GM12878 (cell line): ENCODE measurements at regions not wholly inside any gene's neighbourhood (a gene's known extent, or its start where the extent isn't known, plus 50 kb on each side); places are given as distances from the start of the nearest gene placed in this dataset.
A peak's percentile ranks its signal among the peaks of the same experiment; 100 is the strongest.

ENCODE experiments used
- ATAC-seq: fragments of 200-7000 bp; cut with Tn5 transposase; 3 replicates; pipeline ENCODE4 v1.9.1; 2020; ENCODE audit warnings: mild to moderate bottlenecking, moderate library complexity
- BruUV-seq: library from RNA; stranded (reverse); fragments of 400-500 nt; replicated peaks from 2 replicates; lab custom pipeline; 2021; lab: Mats Ljungman, UMichigan
- CTCF ChIA-PET: fragments of 300-600 bp; sonication (Branson Sonifier 250); formaldehyde crosslinking; extraction: SDS; loops from one replicate; lab custom pipeline; 2021; ENCODE audit warnings: inconsistent platforms; lab: Yijun Ruan, JAX
- POLR2A ChIA-PET: fragments of 350-600 bp; formaldehyde crosslinking; extraction: SDS; loops from one replicate; lab custom pipeline; 2021; ENCODE audit warnings: inconsistent platforms; lab: Charles Lee
- RAD21 ChIA-PET: fragments of 300-600 bp; sonication (Branson Sonifier 250); formaldehyde crosslinking; loops from one replicate; lab custom pipeline; 2023; ENCODE audit warnings: antibody characterized with exemption; ENCODE audit not compliant: unreplicated experiment; lab: Charles Lee
- SMC1A ChIA-PET: fragments of 300-600 bp; sonication (Branson Sonifier 250); formaldehyde crosslinking; loops from one replicate; lab custom pipeline; 2023; ENCODE audit not compliant: unreplicated experiment, uncharacterized antibody; lab: Charles Lee
- DNase-seq: peaks from one replicate; pipeline ENCODE4 v3.0.0-alpha.2; 2011; ENCODE audit warnings: low read depth, low spot score
- FAIRE-seq: peaks from 3 replicates; lab custom pipeline; 2011; peaks lifted over from hg19 to GRCh38; lab: Jason Lieb, UNC
- H2AFZ ChIP-seq: 2 replicates; pipeline ENCODE4 v1.6.0; 2011; ENCODE audit warnings: low read depth, low read length, control low read depth; ENCODE audit not compliant: control insufficient read depth
- H3K27ac ChIP-seq: 2 replicates; pipeline ENCODE4 v1.5.1; 2011; ENCODE audit warnings: control low read depth; ENCODE audit not compliant: control insufficient read depth, insufficient read depth
- H3K27me3 ChIP-seq, 2 experiments: replicated peaks in 1 of 2; 2 replicates each; pipeline versions ENCODE4 v1.6.0 to v1.6.1; 2011; ENCODE audit warnings: low read length in 1 of 2; ENCODE audit not compliant: control insufficient read depth in 2 of 2, insufficient read depth in 2 of 2
- H3K36me3 ChIP-seq, 2 experiments: 2 replicates each; pipeline ENCODE4 v1.5.1; 2011; ENCODE audit warnings: low read length in 1 of 2; ENCODE audit not compliant: control insufficient read depth in 2 of 2, insufficient read depth in 2 of 2
- H3K4me1 ChIP-seq: 2 replicates; pipeline ENCODE4 v1.6.1; 2011; ENCODE audit warnings: mild to moderate bottlenecking, low read length, moderate library complexity, mixed read lengths; ENCODE audit not compliant: control insufficient read depth, insufficient read depth
- H3K4me2 ChIP-seq: 2 replicates; pipeline ENCODE4 v1.6.0; 2011; ENCODE audit warnings: control low read depth; ENCODE audit not compliant: control insufficient read depth, insufficient read depth
- H3K4me3 ChIP-seq: fragments of 200-600 bp; sonication (generic); 2 replicates; pipeline ENCODE4 v1.5.1; 2016
- H3K79me2 ChIP-seq: 2 replicates; pipeline ENCODE4 v1.6.0; 2011; ENCODE audit warnings: low read length; ENCODE audit not compliant: control insufficient read depth, insufficient read depth
- H3K9ac ChIP-seq: 2 replicates; pipeline ENCODE4 v1.8.0; 2011; ENCODE audit warnings: low read length, control low read depth, mixed read lengths; ENCODE audit not compliant: control insufficient read depth, insufficient read depth
- H3K9me3 ChIP-seq: replicated peaks from 3 replicates; pipeline ENCODE4 v1.5.1; 2011; ENCODE audit warnings: mild to moderate bottlenecking, low read length; ENCODE audit not compliant: control insufficient read depth, insufficient read depth
- H4K20me1 ChIP-seq: 2 replicates; pipeline ENCODE4 v1.6.0; 2011; ENCODE audit not compliant: control insufficient read depth, insufficient read depth
- ATF7 ChIP-seq: fragments of 450-650 bp; IDR thresholded peaks from 2 replicates; pipeline ENCODE4 v1.6.1; 2016; ENCODE audit warnings: low read depth, mild to moderate bottlenecking
- CBX3 ChIP-seq: fragments of 200-600 bp; sonication (generic); IDR thresholded peaks from 2 replicates; pipeline ENCODE4 v1.6.1; 2016; ENCODE audit warnings: low read depth, borderline replicate concordance
- CHD1 ChIP-seq: IDR thresholded peaks from 2 replicates; pipeline ENCODE4 v1.6.1; 2012; ENCODE audit warnings: low read depth, low read length, improper control_type of control experiment
- EED ChIP-seq: sonication (generic); IDR thresholded peaks from 2 replicates; pipeline ENCODE4 v1.6.1; 2016; ENCODE audit warnings: antibody characterized with exemption, low read depth
- PAX8 ChIP-seq: fragments of 450-650 bp; IDR thresholded peaks from 2 replicates; pipeline ENCODE4 v1.6.1; 2017; ENCODE audit warnings: mild to moderate bottlenecking, moderate library complexity
- WGBS: methylation state at CpG from one replicate; pipeline ENCODE4 v1.1.6; 2016; ENCODE audit warnings: low lambda C conversion rate; ENCODE audit not compliant: insufficient replicate concordance, insufficient coverage; ENCODE audit errors: missing lambda C conversion rate; 5-methylcytosine and 5-hydroxymethylcytosine counted together
- in situ Hi-C: fragments of 300-500 bp; cut with MboI; formaldehyde crosslinking; loops from 9 replicates; pipeline ENCODE4 v1.14.3; 2018; ENCODE audit warnings: mixed read lengths
- intact Hi-C: fragments of 100-400 bp; cut with micrococcal nuclease; formaldehyde crosslinking; loops from one replicate; pipeline ENCODE4 v1.14.2; 2022; ENCODE audit not compliant: unreplicated experiment

- no peaks in the 10 kb centered on the region for H3K4me1 ChIP-seq
- no peak for FAIRE-seq
- no TSS peak for BruUV-seq
- H3K4me2 ChIP-seq: no peak overlapping the region
- ATAC-seq: no peak
- RAD21 ChIA-PET: no interaction called here
- no peaks in the 10 kb centered on the region for H3K27me3 ChIP-seq
- POLR2A ChIA-PET: no interaction called here
- CTCF ChIA-PET: no interaction called here
- no peak for DNase-seq
- no peak overlapping the region for H3K27ac ChIP-seq
- in situ Hi-C loops (no loop called here), intact Hi-C loops (no loop called here)
- H2AFZ ChIP-seq: no peak overlapping the region
- H3K9me3 ChIP-seq: no peaks in the 10 kb centered on the region
- no peak overlapping the region for H3K9ac ChIP-seq
- H3K36me3 ChIP-seq: no peaks in the 10 kb centered on the region
- H4K20me1 ChIP-seq: no peaks in the 10 kb centered on the region
- TF ChIP-seq ATF7 (peak; percentile 62), EED (no peak)
- WGBS: 20% methylated on average over 3 of the region's 3 CpGs
- SMC1A ChIA-PET: interaction anchor here (1.3 kb wide), 1 partner anchor 419 kb away, joined by 3 read pairs; no protein-coding TSS in a partner anchor
- no peak overlapping the region for H3K4me3 ChIP-seq
- H3K79me2 ChIP-seq: no peaks in the 10 kb centered on the region
Observed at GRCh38 chr12:17361224-17361623, 728.8 kb downstream of the RERGL start.

DNA sequence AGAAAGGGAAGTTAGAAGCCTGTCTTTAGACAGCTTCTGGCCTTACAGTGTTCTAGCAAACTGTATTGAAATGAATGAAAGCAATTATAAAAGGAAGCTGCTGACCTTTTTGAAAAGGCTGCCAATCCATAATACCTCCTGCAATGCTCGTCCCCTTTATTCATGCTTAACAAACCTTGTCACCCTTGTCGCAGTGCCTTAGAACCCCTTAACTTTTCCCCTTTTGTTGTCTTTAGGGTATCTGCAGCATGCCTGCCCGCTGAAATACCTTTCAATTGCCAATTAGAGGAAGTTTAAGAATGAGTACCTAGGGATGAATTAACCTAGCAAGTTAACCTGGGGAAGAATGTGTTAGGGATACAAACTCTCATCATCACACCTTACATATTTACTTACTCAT lies 731.2 kb downstream of the RERGL start:
- Histone ChIP-seq H3K9ac (no peak overlapping the region), H3K9me3 (no peaks in the 10 kb centered on the region), H3K27ac (no peak overlapping the region), H3K36me3 (no peaks in the 10 kb centered on the region), H2AFZ (no peak overlapping the region)
- no TSS peak for BruUV-seq
- ChIA-PET SMC1A (no interaction called here), POLR2A (no interaction called here)
- no peak for FAIRE-seq
- in situ Hi-C loops (no loop called here), intact Hi-C loops (no loop called here)
- TF ChIP-seq CBX3 (no peak), CHD1 (no peak), PAX8 (no peak)
- TF ChIP-seq, all 136 proteins: peak for 0
- Histone ChIP-seq H3K79me2 (no peaks in the 10 kb centered on the region), H4K20me1 (no peaks in the 10 kb centered on the region), H3K27me3 (no peaks in the 10 kb centered on the region), H3K4me3 (no peak overlapping the region), H3K4me2 (no peak overlapping the region), H3K4me1 (no peaks in the 10 kb centered on the region)
- ATAC-seq (no peak), DNase-seq (no peak)
- CTCF ChIA-PET: no interaction called here
- WGBS: 13% methylated on average over 3 of the region's 3 CpGs
- RAD21 ChIA-PET: no interaction called here
